Astrocyte of the cerebellum (primary cell): ENCODE measurements at regions not wholly inside any gene's neighbourhood (a gene's known extent, or its start where the extent isn't known, plus 50 kb on each side); places are given as distances from the start of the nearest gene placed in this dataset.

Experiments used
- DNase-seq: peaks from one replicate; pipeline ENCODE4 v3.0.0-alpha.2; 2011; ENCODE audit warnings: low read depth
- H3K4me3 ChIP-seq: 2 replicates; pipeline ENCODE4 v1.5.1; 2011; ENCODE audit warnings: mild to moderate bottlenecking, low read depth, low read length, moderate library complexity
- in situ Hi-C: cut with HindIII; loops from 2 replicates; pipeline ENCODE4 v1.10.0; 2017; ENCODE audit warnings: low sequenced_read_pairs
- TF ChIP-seq, protein P1 (sequence below): IDR thresholded peaks from 2 replicates; pipeline ENCODE4 v1.5.1; 2012; ENCODE audit warnings: low read length, low read depth, moderate library complexity, mild to moderate bottlenecking; ENCODE audit errors: missing control alignments

DNA sequence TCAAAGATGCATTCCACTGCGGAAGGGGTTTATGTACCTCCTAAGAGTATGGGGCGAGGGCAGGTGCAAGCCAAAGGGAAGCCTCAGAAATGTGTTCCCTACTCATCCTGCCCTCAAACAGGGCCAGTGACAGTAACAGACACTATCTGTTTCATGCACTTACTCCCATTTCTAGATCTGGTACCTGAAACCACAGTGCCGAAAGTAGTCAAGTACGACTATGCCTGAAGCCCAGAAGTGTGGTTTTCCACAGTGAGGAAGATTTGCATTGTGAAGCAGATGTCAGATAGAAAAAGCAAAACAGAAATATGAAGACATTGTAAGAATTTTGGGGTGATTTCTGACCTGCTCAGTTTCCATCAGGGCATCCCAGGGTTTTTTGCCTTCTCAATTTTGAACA lies 748.7 kb downstream of the RNF144A start:
- no peak overlapping the region for H3K4me3 ChIP-seq
- TF ChIP-seq, protein P1, sequence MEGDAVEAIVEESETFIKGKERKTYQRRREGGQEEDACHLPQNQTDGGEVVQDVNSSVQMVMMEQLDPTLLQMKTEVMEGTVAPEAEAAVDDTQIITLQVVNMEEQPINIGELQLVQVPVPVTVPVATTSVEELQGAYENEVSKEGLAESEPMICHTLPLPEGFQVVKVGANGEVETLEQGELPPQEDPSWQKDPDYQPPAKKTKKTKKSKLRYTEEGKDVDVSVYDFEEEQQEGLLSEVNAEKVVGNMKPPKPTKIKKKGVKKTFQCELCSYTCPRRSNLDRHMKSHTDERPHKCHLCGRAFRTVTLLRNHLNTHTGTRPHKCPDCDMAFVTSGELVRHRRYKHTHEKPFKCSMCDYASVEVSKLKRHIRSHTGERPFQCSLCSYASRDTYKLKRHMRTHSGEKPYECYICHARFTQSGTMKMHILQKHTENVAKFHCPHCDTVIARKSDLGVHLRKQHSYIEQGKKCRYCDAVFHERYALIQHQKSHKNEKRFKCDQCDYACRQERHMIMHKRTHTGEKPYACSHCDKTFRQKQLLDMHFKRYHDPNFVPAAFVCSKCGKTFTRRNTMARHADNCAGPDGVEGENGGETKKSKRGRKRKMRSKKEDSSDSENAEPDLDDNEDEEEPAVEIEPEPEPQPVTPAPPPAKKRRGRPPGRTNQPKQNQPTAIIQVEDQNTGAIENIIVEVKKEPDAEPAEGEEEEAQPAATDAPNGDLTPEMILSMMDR, result no peak
- in situ Hi-C loops, result no loop called here
- DNase-seq, result no peak

DNA sequence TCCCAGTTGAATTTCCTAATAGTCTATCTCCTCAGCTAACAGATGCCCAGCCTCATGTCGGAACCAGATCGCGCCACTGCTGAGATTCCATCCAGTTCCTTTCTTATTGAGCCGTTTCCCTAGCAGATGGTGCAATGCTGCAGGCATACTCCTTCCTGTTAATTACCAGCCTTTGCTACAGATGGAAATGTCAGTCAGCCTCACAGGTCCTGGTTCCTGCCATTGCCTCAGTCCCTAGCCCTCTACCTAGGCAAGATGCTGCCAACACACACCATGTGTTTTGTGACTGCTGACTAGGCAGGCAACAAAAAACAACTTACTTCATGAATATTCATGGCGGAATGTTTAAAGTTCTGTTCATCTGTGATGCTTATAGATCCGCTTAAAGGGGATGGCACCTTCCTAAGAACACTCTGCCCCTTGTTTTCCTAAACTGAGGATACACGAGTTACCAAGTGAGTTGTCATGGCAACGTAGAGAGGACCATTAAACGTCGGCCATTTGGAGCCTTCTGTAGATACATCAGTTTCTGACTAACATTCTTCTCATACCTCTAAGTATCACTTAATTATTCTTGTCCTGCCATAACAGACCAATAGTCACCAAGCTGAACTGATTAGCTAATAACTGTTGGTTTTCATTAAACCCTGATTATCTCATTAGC lies 749.5 kb downstream of the RNF144A start:
- TF ChIP-seq, protein P1, result no peak
- H3K4me3 ChIP-seq, result no peak overlapping the region
- in situ Hi-C loops, result no loop called here
- DNase-seq, result no peak

DNA sequence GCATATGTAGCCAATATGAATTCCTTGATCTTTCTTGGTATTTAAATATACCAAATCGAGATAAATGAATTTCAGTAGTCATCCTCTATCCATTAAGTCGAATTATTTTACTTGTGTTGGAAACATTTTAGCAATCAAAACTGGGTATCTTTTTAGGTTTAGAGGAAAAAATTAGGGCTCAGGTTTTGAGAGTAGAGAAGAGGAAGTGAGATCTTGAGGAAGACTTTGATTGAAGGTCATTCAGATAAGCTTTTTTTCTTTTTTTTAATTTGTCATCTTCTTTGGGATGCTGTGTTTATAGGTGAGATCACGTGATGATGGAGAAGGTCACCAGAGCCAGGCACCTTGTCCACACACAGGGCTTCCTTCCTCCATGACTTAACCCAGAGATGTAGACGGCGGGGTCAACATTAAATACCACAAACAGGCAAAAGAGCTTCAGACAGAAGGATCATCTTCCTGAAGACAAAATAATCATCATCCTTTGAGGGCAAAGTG lies 750.1 kb downstream of the RNF144A start:
- TF ChIP-seq, protein P1, result no peak
- DNase-seq, result no peak
- in situ Hi-C loops, result no loop called here
- H3K4me3 ChIP-seq, result no peak overlapping the region

DNA sequence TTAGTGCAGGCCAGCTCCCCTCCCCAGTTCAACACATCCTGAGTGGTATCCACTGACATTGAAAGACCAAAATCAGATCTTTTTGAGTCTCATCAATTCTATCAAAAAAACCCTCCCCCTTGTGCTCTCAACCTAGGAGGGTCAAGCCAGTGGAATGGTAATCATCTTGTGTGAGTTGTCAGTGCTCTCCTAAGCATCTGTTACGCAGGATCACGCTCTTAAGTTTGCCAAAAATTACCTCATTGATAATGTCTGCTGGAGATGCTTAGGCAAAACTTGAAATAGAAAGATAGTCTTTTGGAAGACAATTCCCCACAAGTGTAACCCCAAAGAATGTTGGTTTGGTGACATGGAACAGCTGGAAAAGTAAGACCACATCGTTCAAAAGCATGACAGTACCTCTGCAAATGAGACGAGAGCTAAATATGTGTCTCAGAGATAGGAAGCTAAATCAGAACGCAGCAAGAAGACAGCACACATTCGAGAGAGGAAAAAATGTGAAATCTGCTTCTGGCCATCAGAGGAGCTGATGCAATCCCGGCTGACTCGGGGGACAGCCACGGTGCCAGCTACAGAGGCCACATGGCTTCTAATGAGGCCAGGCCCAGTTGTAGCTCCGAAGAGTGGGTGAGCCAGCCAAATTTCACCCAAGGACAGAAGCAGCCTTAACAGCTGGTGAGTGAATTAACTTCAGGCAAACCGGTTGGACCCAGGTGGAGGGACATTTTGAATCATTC lies 753.9 kb downstream of the RNF144A start:
- no peak for DNase-seq
- TF ChIP-seq, protein P1, result no peak
- in situ Hi-C loops, result no loop called here
- H3K4me3 ChIP-seq, result no peak overlapping the region

DNA sequence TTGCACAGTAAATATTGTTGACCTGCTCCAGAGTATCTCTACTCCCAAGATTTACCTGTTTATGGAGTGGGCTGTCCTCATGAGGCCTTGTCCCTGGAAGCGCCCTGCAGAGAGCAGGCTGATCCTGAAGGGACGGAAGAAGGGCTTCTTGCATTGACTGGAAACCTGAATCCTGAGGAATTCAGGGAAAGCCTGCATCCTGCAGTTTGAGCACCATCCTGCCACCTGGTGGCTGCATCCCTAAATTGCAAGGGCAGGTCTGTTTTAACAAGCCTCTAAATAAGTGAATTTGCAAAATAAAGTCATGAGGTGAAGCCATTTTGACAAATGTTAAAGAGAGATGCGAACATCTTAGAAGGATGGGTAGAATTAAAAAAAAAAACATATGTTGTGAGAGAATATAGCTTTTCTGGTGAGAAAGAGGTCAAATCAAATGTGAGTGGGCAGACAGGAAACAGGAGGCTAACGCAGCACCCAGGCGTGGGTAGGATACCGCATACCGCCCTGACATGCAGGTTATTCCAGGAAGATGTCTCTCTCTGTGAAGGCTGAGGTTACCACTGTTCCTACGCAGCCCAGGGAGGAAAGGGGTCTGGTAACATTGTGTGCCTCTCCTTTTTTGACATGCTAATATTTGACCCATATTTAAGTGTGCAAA lies 754.9 kb downstream of the RNF144A start:
- H3K4me3 ChIP-seq, result no peak overlapping the region
- in situ Hi-C loops, result no loop called here
- TF ChIP-seq, protein P1, result peak; percentile 53
- no peak for DNase-seq

DNA sequence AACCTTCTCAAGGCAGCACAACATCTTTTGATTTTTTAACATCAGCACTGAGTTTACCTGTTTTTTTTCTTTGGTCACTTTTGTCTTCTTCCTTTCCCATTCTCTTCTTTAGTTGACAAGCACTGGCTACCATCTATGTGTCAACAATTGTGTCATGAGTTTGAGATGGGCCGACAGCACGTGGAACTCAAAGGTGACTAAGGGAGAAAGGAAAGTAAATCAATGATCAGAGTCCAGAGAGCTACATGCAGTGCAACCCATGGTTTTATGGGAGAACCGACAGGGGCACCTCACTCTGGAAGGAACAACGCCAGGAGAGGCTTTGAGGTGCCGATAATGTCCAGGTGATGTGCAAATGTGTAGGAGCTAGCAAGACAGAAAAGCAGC lies 755.5 kb downstream of the RNF144A start:
- H3K4me3 ChIP-seq, result no peak overlapping the region
- TF ChIP-seq, protein P1, result no peak
- no peak for DNase-seq
- in situ Hi-C loops, result no loop called here
